GM18507 (cell line): ENCODE measurements at regions not wholly inside any gene's neighbourhood (a gene's known extent, or its start where the extent isn't known, plus 50 kb on each side); places are given as distances from the start of the nearest gene placed in this dataset.

Source experiments
- DNase-seq: peaks from one replicate; pipeline ENCODE4 v3.0.0; 2011; ENCODE audit warnings: low read depth; ENCODE audit not compliant: insufficient read length; ENCODE audit errors: extremely low spot score
- FAIRE-seq: peaks from 2 replicates; lab custom pipeline; 2011; peaks lifted over from hg19 to GRCh38; lab: Jason Lieb, UNC

DNA sequence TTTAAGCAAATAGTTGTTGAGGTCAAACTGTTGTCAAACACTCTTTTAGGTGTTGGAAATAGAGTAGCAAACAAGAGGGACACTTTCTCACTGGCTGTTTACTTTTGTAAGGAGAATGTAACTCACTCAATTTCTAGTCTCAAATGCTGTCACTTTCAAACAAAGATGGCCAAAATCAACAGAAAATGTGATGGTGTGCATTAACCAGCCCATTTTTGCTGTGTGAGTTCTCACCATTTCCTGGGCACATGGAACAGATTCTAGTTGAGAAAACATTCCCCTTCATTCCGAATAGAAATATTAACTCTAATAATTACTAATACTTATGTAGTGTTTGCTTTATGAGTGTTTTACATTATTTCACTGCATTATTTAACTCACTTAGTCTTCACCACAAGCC, 128.2 kb upstream of the XYLT1 start:
- no peak for DNase-seq
- FAIRE-seq: no peak

DNA sequence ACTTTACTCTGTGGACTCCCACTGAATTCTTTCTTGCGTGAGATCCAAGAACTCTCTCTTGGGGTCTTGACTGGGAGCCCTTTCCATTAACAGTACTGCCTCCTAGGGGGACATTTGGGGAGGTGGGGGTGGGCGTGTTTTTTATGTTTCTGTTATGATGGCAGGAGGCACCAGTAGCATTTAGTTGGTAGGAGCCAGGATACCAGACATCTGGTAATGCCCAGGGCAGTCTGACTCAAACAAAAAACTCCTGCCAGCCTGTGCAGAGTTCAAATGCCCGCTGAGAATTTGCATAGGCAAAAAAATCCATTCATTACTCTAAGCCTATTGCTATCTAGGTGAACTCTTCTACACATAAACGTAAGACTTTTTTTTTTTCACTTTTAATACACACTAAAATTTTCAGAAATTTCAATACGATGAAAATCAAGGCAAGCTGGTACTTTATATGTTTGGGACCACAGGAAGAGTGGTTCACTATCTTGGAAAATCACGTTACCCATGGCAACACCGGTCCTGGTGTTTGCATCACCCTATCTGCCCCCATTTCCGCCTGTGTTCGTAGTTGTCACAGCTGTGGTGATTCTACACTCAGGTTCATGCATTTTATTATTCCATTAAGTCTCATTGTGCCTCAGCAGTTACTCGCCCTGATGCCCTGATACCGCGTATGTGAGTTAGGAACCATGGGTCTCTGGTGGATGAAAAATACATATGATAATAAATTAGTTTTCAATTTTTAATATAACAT, 121.1 kb upstream of the XYLT1 start:
- no peak for DNase-seq
- FAIRE-seq: no peak

DNA sequence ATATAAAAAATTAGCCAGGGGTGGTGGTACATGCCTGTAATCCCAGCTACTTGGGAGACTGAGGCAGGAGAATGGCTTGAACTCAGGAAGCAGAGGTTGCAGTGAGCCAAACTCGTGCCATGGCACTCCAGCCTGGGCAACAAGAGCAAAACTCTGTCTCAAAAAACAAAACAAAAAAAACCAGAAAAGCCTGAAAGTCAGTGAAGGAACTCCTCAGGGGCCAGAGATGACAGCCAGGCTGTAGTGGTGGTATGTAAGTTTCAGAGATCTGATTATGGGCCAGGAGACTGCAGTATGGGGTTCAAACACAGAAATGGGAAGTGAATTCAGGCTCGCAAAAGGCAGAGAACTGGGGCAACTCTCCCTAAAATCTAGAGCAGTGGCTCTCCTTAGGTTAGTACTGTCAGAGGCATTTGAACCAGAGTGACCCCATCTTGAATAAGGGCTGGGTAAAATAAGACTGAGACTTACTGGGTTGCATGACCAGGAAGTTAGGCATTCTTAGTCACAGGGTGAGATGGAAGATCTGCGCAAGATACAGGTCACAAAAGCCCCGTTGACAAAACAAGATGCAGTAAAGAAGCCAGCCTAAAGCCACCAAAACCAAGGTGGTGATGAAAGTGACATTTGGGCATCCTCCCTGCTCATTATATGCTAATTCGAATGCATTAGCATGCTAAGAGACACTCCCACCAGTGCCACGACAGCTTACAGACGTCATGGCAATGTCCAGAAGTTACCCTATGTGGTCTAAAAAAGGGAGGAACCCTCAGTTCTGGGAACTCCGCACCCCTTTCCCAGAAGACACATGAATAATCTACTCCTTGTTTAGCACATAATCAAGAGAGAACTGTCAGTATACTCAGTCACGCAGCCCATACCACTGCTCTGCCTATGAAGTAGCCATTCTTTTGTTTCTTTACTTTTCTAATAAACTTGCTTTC, 120.2 kb upstream of the XYLT1 start:
- FAIRE-seq (no peak), DNase-seq (no peak)

DNA sequence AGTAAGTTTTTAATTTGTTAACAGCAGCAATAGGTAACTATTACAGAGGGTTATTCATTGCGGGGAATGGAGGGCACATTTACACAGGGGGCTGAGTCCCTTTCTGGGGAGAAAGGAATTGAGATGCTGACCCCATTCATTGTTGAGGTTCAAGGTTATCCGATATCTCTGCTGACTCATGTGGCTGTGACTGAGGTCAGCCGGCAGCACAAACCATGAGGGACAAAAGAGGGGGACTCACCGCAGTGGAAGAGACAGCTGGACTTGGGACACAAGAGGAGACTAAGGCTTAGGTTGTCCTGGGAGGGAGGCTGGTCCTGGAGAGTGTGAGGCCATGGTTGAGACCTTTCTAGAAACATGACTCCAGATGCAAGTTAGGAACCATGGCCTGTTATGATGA, 119.1 kb upstream of the XYLT1 start:
- FAIRE-seq (no peak), DNase-seq (no peak)

DNA sequence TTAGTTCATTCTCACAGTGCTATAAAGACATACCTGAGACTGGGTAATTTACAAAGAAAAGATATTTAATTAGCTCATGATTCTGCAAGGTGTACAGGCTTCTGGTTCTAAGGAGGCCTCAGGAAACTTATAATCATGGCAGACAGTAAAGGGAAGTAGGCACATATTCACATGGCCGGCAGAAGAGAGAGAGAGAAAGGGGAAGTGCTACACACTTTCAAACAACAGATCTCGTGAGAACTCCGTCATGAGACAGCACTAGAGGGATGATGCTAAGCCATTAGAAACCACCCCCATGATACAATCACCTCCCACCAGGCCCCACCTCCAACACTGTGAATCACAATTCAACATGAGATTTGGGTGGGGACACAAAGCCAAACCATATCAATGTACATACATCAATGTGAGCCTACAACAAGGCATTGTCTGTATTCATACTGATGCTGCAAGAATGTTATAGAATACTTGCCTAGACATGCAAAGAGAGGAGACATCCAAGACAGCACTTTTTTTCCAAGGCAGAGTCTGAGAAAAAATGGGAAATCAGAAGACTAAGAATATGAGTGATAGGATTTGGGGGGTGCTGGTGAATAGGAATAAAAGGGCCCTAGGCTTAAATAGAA, 114.8 kb upstream of the XYLT1 start:
- DNase-seq: no peak

DNA sequence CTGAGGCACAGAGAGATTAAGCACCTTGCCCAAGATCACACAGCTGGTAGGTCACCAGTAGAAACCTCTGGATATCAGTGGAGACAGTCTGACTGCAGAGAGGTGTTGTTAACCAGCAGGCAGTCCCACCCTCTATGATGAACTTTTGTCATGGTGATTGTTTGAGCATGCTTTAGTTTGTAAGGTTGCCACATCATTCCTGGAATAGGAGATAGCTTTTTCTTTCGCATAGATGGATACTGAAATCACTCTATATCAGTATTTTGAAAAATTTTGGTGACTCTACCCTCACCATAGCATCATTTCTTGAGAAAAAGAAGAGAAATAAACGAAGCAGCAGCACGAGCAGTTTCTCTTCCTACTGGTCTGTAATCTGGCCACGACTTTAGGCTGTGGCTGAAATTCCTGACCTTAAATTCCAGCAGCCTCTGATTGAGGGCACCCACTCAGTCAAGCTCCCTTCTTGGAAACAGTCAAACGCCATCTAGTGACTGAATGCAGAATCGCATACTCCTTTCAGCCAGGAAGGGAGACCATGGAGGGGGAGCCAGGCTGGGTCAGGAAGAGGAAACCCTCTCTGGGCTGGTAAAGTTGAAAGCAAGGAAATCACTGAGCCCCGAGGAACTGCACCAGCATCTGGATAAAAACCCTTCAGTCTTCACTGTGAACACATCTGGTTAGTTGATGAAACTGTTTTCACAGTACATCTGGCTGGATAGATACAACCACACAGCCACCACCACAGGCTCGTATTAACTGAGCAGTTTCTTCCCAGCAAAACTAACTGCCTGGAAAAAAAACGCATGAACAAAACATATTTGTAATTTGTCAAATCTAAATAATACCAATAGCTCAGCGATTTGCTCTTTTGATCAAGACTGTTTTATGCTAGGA, 108.5 kb upstream of the XYLT1 start:
- FAIRE-seq: peak; percentile 86
- DNase-seq: peak; percentile 36

More for the DNA sequence above, 114.8 kb upstream of the XYLT1 start:
- FAIRE-seq: no peak

DNA sequence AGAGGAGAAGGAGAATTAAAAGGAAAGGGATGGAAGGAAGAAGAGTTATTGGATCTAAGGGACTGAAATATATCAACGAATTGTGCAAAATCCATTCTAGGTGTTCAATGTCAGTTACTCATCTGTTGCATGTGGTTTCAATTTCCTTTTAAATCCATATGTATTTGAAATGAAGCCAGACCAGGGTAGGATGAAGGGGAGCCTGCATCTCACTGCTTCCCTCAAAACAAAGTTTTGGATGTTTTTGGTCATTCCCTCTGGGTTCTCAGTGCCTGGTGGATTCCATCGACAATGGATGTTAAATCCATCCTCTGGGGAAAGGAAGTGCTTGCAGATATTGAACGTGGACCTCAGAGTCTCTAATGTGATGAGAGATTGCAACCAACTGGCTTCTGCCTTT, 103.5 kb upstream of the XYLT1 start:
- no peak for DNase-seq
- no peak for FAIRE-seq

DNA sequence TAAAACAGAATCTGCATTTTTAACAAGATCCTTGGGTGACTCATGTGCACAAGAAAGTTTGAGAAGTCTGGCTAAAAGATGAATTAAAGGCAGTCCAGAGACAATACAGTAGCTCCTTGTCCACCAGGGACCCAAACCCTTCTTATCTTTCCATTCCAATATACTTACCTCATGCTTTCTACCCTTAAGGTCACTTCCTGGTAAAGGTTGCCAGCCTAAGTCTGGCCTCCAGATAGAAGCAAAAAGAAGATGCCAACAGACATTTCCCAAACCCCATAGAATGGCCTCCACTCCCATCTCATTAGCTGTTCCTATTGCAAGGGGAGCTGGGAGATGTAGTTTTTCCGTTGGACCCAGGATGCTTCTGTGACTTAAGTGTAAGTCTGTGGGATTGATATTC, 101.4 kb upstream of the XYLT1 start:
- DNase-seq (no peak), FAIRE-seq (no peak)

DNA sequence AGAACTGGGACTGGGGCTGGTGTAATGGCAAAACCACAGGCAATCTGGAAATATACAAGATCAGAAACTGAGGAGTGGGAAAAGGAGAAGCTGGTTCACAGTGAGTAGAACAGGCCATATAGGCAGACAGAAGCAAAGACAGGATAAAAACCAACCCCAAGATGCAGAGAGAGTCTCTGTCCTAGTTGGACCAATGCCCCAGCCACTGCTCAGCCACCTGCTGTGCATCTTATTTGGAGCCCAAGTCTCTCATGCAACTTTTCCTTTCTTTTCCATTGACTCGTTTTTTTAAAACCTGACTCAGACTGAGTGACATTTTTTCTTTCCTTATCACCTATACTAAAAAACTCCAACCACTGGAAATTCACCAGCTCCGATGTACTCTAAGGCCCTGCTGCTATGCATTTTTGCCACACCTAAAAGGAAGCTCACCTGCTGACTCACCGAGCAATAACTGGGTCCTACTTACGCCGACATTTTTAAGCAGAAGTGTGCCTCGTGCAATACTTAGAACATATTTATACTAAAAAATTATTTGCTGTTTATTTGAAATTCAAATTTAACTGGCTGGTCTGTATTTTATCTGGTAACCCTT, 100.8 kb upstream of the XYLT1 start:
- DNase-seq (no peak), FAIRE-seq (no peak)

DNA sequence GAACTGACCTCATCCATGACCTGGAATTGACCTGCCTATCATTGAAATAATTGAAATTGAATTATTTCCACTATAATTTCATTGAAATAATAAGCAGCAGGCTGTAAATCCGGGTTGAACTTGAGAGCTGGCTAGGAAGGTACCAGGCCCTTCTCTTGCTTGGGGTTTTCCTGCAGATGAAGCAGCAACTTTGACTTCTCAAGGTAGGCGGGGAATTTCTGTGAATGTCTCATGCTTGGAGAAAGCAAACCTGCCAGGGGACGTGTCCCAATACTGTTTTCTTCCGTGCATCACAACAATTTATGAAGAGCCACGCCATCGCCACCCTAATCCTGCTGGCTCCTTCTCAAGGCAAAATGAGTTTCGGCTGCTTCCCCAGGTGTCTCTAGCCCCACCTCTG, 97.5 kb upstream of the XYLT1 start:
- DNase-seq (no peak), FAIRE-seq (no peak)

DNA sequence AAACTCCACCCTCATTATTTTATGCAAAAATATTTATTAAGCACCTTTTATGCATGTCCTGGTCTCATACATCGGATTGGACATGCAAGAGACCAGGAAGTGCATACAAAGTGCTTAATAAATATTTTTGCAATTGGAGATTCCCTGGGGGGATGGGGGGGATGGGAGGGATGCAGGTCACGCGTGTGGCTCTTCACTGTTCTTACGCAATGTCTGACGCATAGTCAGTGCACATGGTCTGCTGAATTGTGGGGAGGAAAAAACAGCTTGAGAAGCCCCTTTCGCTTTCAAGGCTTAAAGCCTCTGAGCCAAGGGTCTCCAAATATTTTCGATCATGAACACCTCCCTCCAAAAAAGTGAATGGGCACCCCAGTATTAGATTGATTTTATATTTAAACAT, 96.7 kb upstream of the XYLT1 start:
- DNase-seq (no peak), FAIRE-seq (no peak)

DNA sequence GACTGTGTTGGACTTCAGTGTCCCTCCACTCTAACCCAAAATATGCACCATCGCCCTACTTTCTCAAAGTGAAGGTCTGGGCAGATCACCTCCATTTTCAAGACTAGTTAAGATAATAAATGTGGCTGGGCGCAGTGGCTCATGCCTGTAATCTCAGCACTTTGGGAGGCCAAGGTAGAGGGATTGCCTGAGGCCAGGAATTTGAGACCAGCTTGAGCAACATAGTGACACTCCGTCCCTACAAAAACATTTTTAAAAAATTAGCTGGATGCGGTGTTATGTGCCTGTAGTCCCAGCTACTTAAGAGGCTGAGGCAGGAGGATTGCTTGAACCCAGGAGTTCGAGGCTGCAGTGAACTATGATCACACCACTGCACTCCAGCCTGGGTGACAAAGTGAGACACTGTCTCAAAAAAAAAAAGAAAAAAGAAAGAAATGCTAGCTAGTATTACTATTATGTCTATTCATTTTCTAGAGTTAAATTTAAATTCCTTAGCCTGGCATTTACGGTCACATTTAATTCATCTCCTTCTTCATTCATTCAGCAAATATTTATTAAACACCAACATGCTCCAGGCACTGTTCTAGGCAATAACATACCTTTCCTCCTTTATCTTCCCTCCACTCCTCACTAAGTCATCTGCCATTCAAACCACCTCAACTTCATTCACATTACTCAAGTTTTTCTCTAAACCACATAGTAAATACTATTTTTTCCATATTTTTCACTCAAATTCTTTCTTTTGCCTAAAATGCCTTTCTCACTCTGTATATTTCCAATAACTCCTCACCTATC, 96.1 kb upstream of the XYLT1 start:
- FAIRE-seq: no peak
- no peak for DNase-seq

DNA sequence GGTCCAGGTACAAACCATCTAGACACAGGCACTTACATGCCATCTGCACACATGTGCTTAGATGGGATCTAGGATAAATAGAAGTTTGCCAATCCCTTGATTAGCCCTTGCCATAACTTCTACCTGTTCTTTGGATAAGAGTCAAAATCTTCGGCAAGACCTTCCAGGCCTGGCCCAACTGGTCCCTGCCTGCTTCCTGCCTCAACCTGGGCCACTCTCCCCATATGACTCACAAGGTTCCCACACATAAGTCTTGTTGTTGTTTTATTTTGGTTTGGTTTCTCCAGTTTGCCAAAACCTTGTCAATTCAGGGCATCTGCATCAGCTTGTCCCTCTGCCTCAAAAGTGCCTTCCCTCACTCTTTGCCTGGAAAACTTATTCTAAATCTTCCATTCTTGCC, 95.3 kb upstream of the XYLT1 start:
- DNase-seq (no peak), FAIRE-seq (no peak)

DNA sequence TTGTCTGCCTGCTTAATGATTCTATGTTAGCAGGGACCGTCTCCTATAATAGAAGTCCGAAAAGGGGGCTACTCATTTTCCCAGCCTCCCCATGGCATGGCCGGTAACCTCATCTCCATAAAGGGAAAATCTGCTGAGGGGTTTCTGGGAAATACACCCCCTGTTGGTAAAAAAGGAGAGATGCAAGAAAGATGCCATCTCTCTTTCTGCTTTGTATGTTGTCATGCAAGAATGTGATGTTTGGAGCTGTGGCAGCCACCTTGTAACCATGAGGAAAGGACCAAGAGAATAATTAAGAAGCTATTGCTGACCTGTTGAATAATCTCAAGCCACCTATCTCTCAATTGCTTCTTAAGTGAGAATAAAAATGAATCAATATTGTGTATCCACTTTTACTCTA, 94.8 kb upstream of the XYLT1 start:
- no peak for DNase-seq
- FAIRE-seq: no peak

DNA sequence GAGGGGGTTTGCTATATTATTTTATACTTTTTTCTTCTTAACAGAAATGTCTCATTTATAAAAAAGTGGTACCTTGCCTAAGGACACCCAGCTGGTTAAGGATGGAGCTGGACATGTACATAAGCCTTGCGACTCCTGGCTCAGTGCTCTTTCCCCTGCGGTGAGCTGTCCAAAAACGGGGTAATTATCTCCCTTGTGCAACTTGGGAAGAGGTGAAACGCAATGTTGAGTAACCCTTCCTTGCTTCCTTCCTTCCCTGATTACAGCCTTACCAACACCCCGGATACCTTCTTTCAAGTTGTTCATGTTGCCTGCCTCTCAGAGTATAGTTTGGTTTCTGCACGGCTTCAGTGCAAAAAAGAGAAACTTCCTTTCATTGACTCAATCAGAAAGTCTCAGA, 94.1 kb upstream of the XYLT1 start:
- no peak for FAIRE-seq

DNA sequence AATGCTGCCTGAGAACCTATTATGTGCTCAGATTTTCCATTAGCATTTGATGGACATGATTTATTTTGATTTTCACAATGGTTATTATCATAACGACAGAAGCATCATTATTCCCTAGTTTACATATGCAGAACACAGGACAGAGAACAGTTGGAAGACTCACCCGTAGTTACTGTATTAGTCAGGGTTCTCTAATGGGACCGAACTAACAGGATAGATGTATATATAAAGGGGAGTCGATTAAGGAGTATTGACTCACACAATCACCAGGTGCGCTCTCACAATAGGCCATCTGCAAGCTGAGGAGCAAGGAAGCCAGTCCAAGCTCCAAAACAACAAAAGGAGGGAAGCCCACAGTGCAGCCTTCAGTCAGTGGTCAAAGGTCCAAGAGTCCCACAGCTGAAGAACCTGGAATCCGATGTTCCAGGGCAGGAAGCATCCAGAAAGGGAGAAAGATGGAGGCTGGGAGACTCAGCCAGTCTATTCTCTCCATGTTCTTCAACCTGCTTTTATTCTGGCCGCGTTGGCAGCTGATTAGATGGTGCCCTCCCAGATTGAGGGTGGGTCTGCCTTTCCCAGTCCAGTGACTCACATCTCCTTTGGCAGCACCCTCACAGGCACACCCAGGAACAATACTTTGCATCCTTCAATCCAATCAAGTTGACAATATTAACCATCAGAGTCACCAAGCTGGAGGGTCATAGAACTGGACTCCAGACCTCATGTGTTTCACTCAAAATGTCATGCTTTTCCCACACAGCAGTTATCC, 92.7 kb upstream of the XYLT1 start:
- FAIRE-seq (no peak), DNase-seq (no peak)

More for the DNA sequence above, 94.1 kb upstream of the XYLT1 start:
- DNase-seq: no peak

DNA sequence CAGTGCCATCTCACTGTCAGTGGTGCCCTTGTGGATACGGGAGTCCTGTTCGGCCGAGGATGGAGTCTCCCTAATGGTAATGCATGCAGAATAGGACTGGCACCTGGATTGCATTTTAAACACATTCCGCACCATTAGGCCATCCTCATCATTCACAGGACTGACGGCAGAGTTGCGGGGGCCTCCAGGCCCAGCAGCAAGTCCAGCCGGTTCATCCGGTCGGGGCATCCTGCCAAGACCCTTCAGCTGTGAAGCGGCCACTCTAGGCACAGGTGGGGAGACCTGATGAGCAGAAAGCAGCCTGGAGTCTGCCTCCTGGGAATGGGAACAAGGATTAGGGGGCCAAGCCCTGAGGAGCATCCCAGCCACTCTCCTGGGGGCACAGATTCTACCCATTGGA, 90.3 kb upstream of the XYLT1 start:
- DNase-seq (no peak), FAIRE-seq (no peak)

DNA sequence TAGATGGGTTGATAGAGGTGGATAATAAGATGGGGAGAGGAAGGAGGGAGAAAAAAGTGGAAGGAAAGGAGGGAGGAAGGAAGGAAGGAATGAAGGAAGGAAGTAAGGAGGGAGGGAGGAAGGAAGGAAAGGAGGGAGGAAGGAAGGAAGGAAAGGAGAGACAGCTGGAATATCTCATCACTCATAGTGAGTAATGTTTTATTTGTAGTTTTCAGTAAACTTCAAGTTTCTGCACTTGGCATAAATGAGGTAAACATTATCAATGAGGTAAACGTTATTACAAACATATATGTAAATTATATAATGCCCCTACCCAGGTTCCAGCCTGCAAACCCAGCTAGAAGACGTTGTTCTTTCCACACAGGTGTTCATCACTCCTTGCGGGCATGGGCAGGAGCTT, 89.8 kb upstream of the XYLT1 start:
- no peak for DNase-seq
- no peak for FAIRE-seq
